Kasumi-1 (cell line): ENCODE measurements at regions not wholly inside any gene's neighbourhood (a gene's known extent, or its start where the extent isn't known, plus 50 kb on each side); places are given as distances from the start of the nearest gene placed in this dataset.

ENCODE experiments used
- DNase-seq, 2 experiments: peaks; one replicate each; lab custom pipeline; 2025; lab: John Stamatoyannopoulos, UW

DNA sequence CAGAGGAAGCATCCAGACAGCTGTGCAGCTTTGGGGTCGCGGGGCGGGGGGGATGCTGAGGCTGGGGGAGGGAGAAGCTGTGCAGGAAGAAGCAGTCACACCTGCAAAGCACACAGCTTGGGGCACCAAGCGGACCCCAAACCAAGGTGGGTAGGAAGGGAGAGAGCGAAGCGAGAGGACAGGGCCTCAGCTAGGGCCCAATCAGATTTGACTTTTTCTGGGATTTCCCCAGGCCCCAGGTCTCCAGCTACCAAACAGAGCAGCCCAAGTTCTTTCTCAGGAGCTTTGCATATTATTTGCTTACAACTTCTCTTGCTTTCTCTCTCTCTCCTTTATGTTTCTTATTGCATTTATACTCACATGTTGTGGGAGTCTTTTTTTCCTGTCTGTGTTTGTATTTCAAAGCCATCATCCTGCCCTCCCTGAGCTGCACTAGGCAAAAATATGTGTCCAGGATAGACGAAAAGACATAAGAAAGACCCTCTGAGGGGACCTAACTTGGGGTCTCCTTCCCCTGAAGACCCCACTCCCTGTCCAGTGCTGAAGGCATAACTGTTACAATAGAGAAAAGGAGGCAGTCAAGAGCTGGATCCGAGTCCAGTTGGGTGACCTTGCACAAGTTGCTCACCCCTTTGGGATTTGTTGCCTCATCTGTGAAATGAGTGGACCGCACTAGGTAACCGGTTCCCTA, 50.6 kb upstream of the SMNDC1 start:
- no peak for DNase-seq

DNA sequence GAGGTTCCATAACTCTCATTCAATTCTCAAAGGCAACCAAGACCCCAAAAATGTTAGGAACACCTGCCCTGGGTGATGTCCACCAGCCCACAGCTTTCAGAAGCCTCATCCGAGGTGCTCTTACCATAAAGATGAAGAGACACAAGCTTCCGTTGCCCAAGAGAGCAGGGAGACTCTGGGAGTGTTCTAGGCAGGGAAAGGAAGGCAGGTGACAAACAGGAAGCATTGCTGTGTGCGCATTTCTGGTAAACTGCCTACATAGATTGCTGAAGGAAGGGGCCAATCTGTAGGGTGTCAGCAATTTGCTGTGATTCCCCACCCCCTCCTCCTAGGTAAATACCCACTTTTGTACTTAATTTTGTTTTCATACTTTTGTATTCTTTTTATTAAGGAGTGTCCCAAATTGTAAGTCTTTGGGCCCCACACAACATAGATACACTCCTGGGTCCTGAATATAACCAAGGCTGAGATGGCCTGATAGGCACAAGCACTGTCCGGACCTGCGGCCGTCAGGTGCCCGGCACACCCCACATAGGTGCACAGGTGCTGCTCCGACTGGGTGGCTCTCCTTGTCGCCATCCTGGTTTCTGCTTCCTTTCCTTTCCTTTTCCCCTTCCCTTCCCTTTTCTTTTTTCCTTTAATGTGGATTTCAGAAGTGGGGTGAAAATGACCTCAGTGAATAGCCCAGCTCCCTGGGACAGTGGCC, 51.4 kb upstream of the SMNDC1 start:
- no peak for DNase-seq

DNA sequence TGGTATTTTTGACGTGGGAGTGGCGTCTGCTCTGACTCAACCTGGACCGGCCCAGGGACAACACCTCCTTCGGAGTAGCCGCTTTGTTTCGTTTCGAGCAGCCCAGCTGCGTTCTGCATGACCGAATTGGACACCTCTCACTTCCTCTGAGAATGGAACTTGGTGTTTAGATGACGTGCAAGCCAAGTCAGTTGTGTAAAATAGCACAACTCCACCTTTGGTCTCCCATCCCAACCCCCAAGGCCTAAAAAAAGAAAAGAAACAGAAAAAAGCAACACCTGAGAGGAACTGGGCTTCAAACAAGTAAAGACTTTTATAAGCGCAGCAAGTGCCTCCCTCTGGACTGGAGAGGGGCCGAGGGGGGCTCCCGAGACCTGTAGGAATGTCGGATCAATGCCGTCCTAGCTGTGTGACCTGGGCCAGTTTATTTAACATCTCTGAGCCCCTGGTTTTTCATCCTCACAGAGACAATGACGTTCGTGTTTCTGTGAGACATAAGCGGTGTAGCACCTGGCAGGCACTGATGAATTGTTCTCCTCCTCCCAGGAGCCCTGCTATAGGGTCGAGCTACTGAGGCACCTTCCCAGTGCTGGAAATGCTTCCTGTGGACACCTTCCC, 52.0 kb upstream of the SMNDC1 start:
- DNase-seq = no peak

- DNase-seq = no peak
These were observed 52.6 kb upstream of the SMNDC1 start for GRCh38 chr10:110357252-110357780.

DNA sequence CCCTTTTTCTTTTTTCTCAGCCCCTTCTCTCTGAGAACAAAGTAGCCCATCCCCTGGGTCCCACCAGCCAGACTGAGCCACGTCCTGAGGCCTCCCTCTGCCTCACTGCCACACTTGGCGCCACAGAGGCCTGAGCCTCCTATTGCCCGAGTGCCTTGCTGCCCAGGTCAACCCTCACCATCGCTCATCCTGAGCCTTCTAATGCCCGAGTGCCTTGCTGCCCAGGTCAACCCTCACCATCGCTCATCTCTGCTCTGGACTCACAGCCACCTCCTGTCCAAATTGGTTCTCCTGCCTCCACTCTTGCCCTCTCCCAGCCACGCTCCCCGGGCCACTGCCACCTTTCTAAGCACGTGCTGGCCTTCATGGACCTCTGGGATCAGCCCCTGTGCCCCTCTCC, 53.2 kb upstream of the SMNDC1 start:
- no peak for DNase-seq

GRCh38 chr10:110358278-110358677, 53.6 kb upstream of the SMNDC1 start:
- DNase-seq = no peak

- DNase-seq = no peak
These were observed 54.3 kb upstream of the SMNDC1 start for GRCh38 chr10:110358869-110359629.

DNA sequence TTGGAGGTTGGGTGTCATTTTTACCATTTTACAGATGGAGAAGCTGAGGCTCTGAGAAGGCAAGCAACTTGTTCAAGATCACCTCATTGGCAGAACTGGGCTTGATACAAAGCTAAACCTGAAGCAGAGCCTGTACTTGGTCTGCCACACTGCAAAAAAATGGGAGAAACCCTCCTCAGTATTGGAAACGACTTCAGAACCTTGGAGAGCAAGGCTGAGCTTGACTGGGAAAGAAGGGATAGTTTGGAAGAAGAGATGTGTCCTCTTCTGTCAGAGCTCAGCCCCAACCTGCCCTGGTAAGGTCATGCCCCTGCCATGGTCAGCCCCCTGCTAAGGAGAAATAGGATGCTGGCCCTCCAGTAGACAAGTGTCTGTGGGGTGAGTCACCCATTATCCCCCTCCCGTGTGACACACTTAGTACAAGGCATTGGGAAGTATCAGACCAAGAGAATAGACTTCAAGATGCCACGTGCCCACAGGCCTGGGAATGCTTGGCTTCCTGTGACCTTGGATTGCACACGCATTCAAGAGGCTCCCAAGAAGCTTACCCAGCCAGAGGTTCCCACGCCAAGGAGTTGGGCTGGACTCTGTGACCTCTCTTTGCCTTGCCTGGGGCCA, 56.2 kb upstream of the SMNDC1 start:
- DNase-seq = peak in 1 of 2 experiments; percentile 29

GRCh38 chr10:110361800-110362456, 57.2 kb upstream of the SMNDC1 start:
- no peak for DNase-seq

DNA sequence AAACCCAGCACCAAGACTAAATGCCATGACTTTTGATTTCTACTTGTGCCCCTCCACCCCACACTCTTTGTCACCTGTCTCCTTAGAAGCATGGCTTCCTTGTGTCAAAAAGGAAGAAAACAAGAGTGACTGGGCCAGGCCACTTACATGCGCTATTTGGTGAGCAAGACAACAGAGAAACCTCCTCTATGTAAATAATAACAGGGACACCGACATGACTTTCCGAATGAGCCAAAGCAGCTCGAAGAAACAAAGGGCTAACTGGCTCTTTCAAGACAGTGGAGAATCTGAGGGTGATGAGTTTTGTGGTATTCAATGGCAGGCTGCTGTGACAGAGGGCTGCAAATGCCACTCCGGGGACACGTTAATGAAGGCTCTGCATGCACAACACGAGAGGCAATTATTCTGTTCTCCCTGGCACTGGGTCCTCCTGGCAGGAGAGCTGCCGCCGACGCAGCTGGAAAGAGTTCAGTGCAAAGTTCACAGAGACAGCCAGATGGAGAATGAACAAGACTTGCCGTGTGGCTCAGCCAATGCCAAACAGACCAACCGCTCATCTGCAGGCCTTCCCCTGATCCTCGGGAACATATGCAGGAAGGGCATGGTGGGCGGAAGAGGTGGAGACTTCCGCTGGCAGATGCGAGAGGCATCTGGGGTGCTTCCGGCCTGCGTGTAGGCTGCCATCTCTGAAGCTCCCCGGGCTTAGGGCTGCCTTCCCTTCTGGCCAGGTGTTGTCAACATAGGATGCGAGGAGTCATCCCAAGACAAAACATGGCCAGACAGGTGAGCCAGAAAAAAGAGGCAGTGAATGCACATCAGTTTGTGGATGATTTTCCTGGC, 59.1 kb upstream of the SMNDC1 start:
- no peak for DNase-seq

- DNase-seq = no peak
These were observed 59.8 kb upstream of the SMNDC1 start for GRCh38 chr10:110364531-110364937.

DNA sequence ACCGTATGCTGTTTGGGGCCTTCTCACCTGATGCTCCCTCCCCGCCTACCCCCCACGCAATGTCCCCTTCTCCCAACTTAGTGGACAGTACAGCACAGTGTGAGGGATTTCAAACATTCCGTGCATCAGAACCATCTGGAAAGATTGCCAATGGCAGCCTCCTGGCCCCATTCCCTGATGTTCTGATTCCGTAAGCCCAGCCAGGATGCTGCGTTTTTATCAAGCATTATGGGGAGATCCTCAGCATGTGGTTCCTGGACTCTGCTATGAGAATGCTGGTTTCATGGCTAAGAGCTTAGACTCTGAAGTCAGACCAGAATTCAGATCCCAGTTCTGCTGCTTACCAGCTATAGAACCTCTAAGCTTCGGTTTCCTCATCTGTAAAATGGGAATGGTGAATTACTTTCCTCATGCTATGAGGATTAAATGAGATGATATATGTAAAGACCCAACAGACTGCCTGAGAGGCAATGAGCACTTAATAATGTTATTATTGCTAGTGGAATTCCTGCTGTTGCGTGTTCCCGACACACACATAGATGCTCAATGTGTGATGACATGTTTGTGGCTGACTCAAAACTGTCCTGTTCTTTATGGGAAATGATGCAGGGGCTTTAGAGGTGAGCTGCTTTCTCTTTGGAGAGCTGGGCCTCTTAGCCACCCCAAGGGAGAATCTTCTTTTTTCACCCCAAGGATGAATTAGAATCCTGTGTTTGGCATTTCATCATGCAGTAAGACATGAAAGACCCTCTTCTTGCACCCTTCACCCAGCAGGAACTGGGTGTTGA, 60.8 kb upstream of the SMNDC1 start:
- DNase-seq = no peak

DNA sequence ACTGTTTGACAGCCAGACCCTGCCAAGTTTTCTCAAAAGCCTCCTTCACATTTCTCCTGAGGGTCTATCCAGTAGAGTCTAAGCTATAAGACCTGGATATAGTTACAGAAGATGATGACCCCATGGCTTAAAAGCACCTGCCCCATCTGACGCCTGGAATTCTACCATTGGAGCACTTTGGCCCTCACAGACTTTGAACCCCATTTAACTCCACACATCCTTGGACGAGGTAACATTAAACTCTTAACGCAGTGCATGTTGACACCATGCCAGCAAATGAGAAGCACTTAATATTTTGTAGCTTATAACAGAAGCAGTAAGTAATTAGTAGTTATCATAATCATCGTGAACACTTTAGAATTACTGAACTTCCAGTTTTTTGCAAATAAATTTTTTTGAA, 61.9 kb upstream of the SMNDC1 start:
- DNase-seq = no peak

GRCh38 chr10:110368002-110368401, 63.3 kb upstream of the SMNDC1 start:
- no peak for DNase-seq

DNA sequence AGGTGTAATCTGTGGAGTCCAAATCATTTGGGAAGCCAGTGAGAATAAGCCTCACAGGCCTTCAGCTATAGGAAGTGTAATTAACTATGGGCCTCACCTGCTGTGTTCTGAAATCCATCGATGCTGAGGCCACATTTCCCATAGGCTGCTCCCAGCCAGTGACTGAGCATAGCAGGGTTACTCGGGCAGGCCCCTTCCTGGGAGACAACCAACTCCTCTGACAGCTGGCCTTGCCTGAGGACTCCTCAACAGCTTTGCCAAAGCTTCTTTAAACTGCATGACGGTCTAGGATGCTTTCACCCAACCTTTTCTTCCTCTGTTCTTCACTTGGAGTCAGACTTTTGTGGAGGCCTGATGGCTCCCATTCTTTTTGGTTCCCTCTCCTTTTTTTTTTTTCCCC, 63.8 kb upstream of the SMNDC1 start:
- no peak for DNase-seq

DNA sequence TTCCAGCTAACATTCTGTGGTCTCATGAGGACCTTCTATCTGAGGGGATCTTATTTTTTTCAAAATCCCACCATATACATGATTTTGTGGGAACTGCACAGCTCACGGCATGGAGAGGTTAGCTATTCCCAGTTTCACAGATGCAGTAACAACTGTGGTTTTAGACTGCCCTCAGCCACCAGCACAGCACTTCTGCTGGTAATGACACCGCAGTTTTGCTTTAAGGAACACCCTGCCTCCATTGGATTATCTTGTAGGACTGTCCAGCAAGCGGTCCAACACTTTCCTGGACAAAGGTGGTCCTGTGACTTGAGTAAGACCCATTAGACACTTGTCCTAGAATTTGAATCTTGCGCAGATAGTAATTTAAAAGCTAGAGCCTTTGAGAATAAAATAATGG, 65.3 kb upstream of the SMNDC1 start:
- DNase-seq = no peak

DNA sequence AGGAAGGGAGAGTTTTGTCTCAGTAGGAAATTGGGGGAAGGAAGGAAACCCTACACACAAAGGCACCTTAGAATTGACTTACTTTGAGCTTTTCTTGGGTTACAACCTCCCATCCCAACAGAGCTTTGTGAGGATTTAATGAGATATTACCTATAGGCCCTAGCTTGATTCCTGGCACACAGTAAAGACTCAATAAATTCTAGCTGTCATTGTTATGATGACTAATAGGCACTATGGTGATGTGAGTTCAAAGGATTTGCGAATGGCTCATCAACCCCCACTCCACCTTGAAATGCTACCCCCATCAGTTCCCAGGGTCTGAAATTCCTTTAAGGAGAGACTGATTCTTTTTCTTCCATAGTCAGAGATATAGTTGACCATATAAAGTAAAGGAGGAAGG, 67.9 kb upstream of the SMNDC1 start:
- no peak for DNase-seq

DNA sequence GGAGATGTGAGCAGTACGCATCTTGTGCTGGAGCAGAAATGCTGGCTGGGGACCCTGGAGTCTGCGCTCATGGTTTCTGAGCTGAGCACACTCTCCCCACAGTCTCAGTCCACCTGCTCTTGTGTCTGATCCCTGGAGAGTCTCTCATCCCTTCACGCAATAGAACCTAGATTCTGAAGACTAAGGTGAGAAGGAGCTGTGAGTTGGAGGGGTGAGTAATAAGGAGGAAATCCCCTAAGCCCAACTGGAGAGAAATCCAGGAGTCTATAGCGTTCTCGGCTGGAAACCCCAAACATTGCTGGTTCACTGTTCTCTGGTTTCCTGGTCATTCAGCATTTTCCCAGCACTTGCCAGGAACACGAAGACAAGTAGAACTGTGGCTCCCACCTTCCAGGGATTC, 68.3 kb upstream of the SMNDC1 start:
- no peak for DNase-seq

- no peak for DNase-seq
These were observed 69.3 kb upstream of the SMNDC1 start for GRCh38 chr10:110373857-110374654.
